Endothelial cell of umbilical vein (primary cell): ENCODE measurements at regions not wholly inside any gene's neighbourhood (a gene's known extent, or its start where the extent isn't known, plus 50 kb on each side); places are given as distances from the start of the nearest gene placed in this dataset.

Source experiments
- BruUV-seq: library from RNA; stranded (reverse); fragments of 400-500 nt; replicated peaks from 2 replicates; lab custom pipeline; 2021; lab: Mats Ljungman, UMichigan
- CTCF ChIA-PET: fragments of 300-600, 350-600 bp; sonication (Branson Sonifier 250); formaldehyde crosslinking; loops from one replicate; lab custom pipeline; 2021; ENCODE audit warnings: antibody characterized with exemption, inconsistent platforms; lab: Charles Lee
- POLR2A ChIA-PET: fragments of 300-600, 350-600 bp; sonication (Branson Sonifier 250); formaldehyde crosslinking; loops from one replicate; lab custom pipeline; 2021; ENCODE audit warnings: antibody characterized with exemption, inconsistent platforms; lab: Charles Lee
- DNase-seq: peaks from one replicate; pipeline ENCODE4 v3.0.0-alpha.2; 2011; ENCODE audit warnings: low read depth, low spot score
- FAIRE-seq: peaks from 2 replicates; lab custom pipeline; 2011; peaks lifted over from hg19 to GRCh38; lab: Jason Lieb, UNC
- H2AFZ ChIP-seq: 2 replicates; pipeline ENCODE4 v1.6.0; 2012; ENCODE audit warnings: low read depth, low read length, control low read depth, inconsistent platforms
- H3K27ac ChIP-seq: 2 replicates; pipeline ENCODE4 v1.5.1; 2011; ENCODE audit warnings: low read depth, mild to moderate bottlenecking, control low read depth, low read length, moderate library complexity; ENCODE audit not compliant: insufficient read depth
- H3K27me3 ChIP-seq, 2 experiments: 2 replicates each; pipeline versions ENCODE4 v1.6.0 to v1.6.1; 2011; ENCODE audit warnings: low read length in 2 of 2, mixed read lengths in 1 of 2; ENCODE audit not compliant: control insufficient read depth in 2 of 2, insufficient read depth in 2 of 2
- H3K36me3 ChIP-seq, 2 experiments: 2 replicates in 1 of 2; 3 replicates in 1 of 2; pipeline ENCODE4 v1.5.1; 2011; ENCODE audit warnings: low read length in 2 of 2, mild to moderate bottlenecking in 1 of 2, moderate library complexity in 1 of 2; ENCODE audit not compliant: control insufficient read depth in 2 of 2, insufficient read depth in 2 of 2; ENCODE audit errors: extremely low read depth in 1 of 2
- H3K4me1 ChIP-seq: 3 replicates; pipeline ENCODE4 v1.5.1; 2011; ENCODE audit warnings: mild to moderate bottlenecking, low read length; ENCODE audit not compliant: control insufficient read depth, insufficient read depth; ENCODE audit errors: extremely low read depth
- H3K4me2 ChIP-seq: 2 replicates; pipeline ENCODE4 v1.6.1; 2011; ENCODE audit warnings: low read length, control low read depth, mixed read lengths; ENCODE audit not compliant: insufficient read depth
- H3K4me3 ChIP-seq, 3 experiments: fragments of 200-600 bp in 1 of 3; sonication (generic), shearing (Covaris generic) in 1 of 3; replicated peaks in 1 of 3; 2 replicates each; pipeline ENCODE4 v1.5.1; 2011 to 2016; ENCODE audit warnings: control low read depth in 3 of 3, low read length in 3 of 3, mild to moderate bottlenecking in 2 of 3, inconsistent platforms in 1 of 3, low read depth in 1 of 3, moderate library complexity in 1 of 3; ENCODE audit not compliant: insufficient read depth in 1 of 3
- H3K79me2 ChIP-seq: 2 replicates; pipeline ENCODE4 v1.6.0; 2012; ENCODE audit warnings: low read length, inconsistent platforms; ENCODE audit not compliant: control insufficient read depth, insufficient read depth
- H3K9ac ChIP-seq: replicated peaks from 2 replicates; pipeline ENCODE3; 2011; ENCODE audit warnings: low read length, control low read depth; ENCODE audit not compliant: insufficient read depth; ENCODE audit errors: extremely low read depth
- H3K9me1 ChIP-seq: replicated peaks from 3 replicates; pipeline ENCODE4 v1.6.0; 2011; ENCODE audit warnings: mild to moderate bottlenecking, low read length; ENCODE audit not compliant: control insufficient read depth, insufficient read depth; ENCODE audit errors: extremely low read depth
- H3K9me3 ChIP-seq: replicated peaks from 2 replicates; pipeline ENCODE4 v1.5.1; 2012; ENCODE audit warnings: low read length, inconsistent platforms; ENCODE audit not compliant: control insufficient read depth, insufficient read depth
- H4K20me1 ChIP-seq: replicated peaks from 2 replicates; pipeline ENCODE3; 2011; ENCODE audit warnings: mild to moderate bottlenecking, low read length; ENCODE audit not compliant: control insufficient read depth, insufficient read depth; ENCODE audit errors: extremely low read depth
- EZH2 ChIP-seq: IDR thresholded peaks from 2 replicates; pipeline ENCODE4 v1.6.1; 2012; ENCODE audit warnings: borderline replicate concordance, low read depth, mild to moderate bottlenecking, moderate library complexity, low read length, inconsistent platforms; ENCODE audit not compliant: severe bottlenecking
- FOS ChIP-seq: IDR thresholded peaks from 2 replicates; pipeline ENCODE4 v1.6.1; 2011; ENCODE audit warnings: mild to moderate bottlenecking, low read length, moderate library complexity, borderline replicate concordance; ENCODE audit not compliant: insufficient read depth
- GATA2 ChIP-seq: IDR thresholded peaks from 2 replicates; pipeline ENCODE4 v1.7.0; 2011; ENCODE audit warnings: low read depth, mild to moderate bottlenecking, moderate library complexity, mixed read lengths, low read length; ENCODE audit not compliant: insufficient read length, insufficient read depth
- JUN ChIP-seq: IDR thresholded peaks from 2 replicates; pipeline ENCODE4 v1.6.1; 2011; ENCODE audit warnings: borderline replicate concordance, low read depth; ENCODE audit not compliant: insufficient read length, insufficient read depth
- MYC ChIP-seq: IDR thresholded peaks from one replicate; pipeline ENCODE4 v1.6.1; 2011; ENCODE audit warnings: mild to moderate bottlenecking, low read depth, low read length
- POLR2A ChIP-seq: IDR thresholded peaks from 2 replicates; pipeline ENCODE4 v1.6.1; 2012; ENCODE audit warnings: low read depth, mild to moderate bottlenecking, control low read depth, low read length
- POLR2AphosphoS5 ChIP-seq: IDR thresholded peaks from 2 replicates; pipeline ENCODE4 v1.6.1; 2012; ENCODE audit warnings: low read depth, mild to moderate bottlenecking, control low read depth, low read length, moderate library complexity; ENCODE audit not compliant: insufficient read depth
- dilution Hi-C: fragments of 300-500 bp; cut with MboI; formaldehyde crosslinking; loops from one replicate; pipeline ENCODE4 v1.15.0; 2019; ENCODE audit warnings: low sequenced_read_pairs; ENCODE audit not compliant: extremely low pct_ligation_motif_present
- intact Hi-C: fragments of 100-400 bp; cut with micrococcal nuclease; formaldehyde crosslinking; loops from one replicate; pipeline ENCODE4 v1.10.0; 2022
- TF ChIP-seq, protein P1 (sequence below), 2 donors: IDR thresholded peaks; 1 replicate in 1 of 2; 2 replicates in 1 of 2; pipeline ENCODE4 v1.5.1; 2011; ENCODE audit warnings: low read length in 2 of 2, mild to moderate bottlenecking in 2 of 2, moderate library complexity in 2 of 2, control low read depth in 1 of 2, inconsistent platforms in 1 of 2, low read depth in 1 of 2; ENCODE audit not compliant: insufficient read depth in 1 of 2; ENCODE audit errors: extremely low read depth in 1 of 2
- TF ChIP-seq, protein P2 (sequence below): IDR thresholded peaks from 2 replicates; pipeline ENCODE4 v1.6.1; 2011; ENCODE audit not compliant: insufficient read depth, insufficient read length

DNA sequence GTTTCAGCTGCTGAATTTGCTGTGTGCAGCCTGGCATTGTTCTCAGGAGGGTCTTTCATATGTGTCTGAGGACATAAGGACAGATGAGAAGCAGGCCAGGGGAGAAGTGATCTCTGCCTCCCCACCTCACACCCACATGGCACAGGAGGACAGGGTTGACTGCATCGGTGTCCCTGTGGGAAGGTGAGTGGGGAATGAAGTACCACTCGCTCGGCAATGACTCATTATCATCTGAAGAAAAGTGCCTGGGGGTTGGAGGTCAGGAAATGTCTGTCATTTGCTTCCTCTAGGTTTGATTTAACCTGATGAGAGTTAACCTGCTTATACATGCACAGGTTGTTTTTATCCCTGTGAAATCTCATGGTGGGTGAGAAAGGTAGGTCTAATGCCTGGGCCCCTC is 195.0 kb downstream of the GADD45G start:
- FAIRE-seq (no peak), DNase-seq (no peak)
- no peaks in the 10 kb centered on the region for H3K79me2 ChIP-seq
- no peak overlapping the region for H2AFZ ChIP-seq
- no peaks in the 10 kb centered on the region for H3K9me1 ChIP-seq
- H3K36me3 ChIP-seq, result no peaks in the 10 kb centered on the region
- CTCF ChIA-PET, result no interaction called here
- no peak overlapping the region for H3K4me3 ChIP-seq
- POLR2A ChIA-PET, result no interaction called here
- H3K4me2 ChIP-seq, result no peak overlapping the region
- dilution Hi-C loops, result no loop called here
- H3K9ac ChIP-seq, result no peak overlapping the region
- no peaks in the 10 kb centered on the region for H3K27me3 ChIP-seq
- H3K9me3 ChIP-seq, result no peaks in the 10 kb centered on the region
- no peaks in the 10 kb centered on the region for H3K4me1 ChIP-seq
- H3K27ac ChIP-seq, result no peak overlapping the region
- intact Hi-C loops, result no loop called here
- TF ChIP-seq, protein P1, sequence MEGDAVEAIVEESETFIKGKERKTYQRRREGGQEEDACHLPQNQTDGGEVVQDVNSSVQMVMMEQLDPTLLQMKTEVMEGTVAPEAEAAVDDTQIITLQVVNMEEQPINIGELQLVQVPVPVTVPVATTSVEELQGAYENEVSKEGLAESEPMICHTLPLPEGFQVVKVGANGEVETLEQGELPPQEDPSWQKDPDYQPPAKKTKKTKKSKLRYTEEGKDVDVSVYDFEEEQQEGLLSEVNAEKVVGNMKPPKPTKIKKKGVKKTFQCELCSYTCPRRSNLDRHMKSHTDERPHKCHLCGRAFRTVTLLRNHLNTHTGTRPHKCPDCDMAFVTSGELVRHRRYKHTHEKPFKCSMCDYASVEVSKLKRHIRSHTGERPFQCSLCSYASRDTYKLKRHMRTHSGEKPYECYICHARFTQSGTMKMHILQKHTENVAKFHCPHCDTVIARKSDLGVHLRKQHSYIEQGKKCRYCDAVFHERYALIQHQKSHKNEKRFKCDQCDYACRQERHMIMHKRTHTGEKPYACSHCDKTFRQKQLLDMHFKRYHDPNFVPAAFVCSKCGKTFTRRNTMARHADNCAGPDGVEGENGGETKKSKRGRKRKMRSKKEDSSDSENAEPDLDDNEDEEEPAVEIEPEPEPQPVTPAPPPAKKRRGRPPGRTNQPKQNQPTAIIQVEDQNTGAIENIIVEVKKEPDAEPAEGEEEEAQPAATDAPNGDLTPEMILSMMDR (IDR thresholded peaks at IDR 0.05; ENCODE audit: extremely low read depth in 1 of 2, insufficient read depth in 1 of 2, low read depth in 1 of 2, low read length in 2 of 2), result no peak
- TF ChIP-seq GATA2 (no peak), EZH2 (no peak), JUN (no peak), MYC (no peak), POLR2A (no peak), POLR2AphosphoS5 (no peak), FOS (no peak)
- TF ChIP-seq, protein P2, sequence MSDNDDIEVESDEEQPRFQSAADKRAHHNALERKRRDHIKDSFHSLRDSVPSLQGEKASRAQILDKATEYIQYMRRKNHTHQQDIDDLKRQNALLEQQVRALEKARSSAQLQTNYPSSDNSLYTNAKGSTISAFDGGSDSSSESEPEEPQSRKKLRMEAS, result no peak
- H4K20me1 ChIP-seq, result no peaks in the 10 kb centered on the region
- BruUV-seq, result no TSS peak
